ENCODE measurements at regions not wholly inside any gene's neighbourhood (a gene's known extent, or its start where the extent isn't known, plus 50 kb on each side); places are given as distances from the start of the nearest gene placed in this dataset.
A peak's percentile ranks its signal among the peaks of the same experiment; 100 is the strongest.

DNA sequence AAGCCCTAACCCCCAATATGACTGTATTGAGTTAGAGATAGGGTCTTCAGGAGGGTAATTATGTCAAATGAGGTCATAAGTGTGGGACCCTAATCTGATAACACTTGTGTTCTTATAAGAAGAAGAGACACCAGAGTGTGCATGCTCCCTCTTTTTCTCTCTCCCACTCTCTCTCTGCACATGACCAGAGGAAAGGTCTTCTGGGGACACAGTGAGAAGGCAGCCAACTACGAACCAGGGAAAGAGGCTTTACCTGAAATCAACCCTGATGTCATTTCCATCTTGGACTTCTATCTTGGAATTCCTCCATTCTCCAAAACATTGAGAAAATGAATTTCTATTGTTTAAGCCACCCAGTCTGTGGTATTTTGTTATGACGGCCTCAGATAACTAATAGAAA, 97.2 kb upstream of the MAD2L1 start:
- no peak for DNase-seq

DNA sequence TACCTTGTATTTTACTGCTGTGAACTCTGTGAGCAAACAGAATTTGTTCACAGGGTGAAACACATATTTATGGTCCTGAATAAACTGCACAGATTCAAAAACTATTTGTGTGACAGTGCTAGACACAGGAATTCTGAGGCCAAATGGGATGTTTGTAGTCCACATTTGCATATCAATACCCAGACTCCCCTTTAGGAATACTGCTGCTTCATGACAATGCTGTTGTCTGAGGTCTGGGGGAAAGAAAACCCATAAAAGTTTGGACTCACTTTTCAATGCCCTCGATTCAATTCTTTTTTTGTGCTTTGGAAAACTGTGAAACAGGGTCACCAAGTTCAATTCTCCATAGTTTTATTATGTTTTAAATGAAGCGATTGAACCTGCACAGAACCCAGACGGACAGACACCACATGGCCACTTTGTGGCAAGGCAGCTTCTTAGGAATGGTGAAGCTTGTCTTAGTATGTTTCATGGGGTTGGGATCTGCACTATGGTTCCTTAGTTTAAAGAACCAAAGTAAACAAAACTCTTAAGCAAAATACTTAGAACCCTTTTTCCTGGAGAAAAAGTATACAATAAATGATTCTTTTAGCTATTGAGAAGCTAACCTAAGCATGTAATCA, 92.3 kb upstream of the MAD2L1 start:
- DNase-seq = no peak

DNA sequence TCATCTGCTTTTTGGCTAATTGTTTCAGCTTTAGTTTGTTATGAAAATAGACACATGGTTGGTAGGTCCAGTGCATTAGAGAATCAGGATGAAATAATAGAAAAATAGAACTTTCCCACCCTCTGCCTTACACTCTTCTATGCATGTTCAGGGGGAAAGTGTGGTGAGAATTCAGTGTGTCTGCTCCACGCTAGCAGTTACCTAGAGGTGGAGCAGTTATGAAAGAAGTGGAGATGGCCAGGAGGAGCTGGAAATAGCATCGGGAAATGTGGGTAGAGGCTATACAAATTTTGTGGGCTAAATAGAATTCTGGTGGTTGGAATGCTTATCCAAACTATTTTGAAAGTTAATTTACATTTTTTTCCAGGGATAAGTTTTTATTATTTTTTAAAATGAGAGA, 91.4 kb upstream of the MAD2L1 start:
- DNase-seq = no peak

DNA sequence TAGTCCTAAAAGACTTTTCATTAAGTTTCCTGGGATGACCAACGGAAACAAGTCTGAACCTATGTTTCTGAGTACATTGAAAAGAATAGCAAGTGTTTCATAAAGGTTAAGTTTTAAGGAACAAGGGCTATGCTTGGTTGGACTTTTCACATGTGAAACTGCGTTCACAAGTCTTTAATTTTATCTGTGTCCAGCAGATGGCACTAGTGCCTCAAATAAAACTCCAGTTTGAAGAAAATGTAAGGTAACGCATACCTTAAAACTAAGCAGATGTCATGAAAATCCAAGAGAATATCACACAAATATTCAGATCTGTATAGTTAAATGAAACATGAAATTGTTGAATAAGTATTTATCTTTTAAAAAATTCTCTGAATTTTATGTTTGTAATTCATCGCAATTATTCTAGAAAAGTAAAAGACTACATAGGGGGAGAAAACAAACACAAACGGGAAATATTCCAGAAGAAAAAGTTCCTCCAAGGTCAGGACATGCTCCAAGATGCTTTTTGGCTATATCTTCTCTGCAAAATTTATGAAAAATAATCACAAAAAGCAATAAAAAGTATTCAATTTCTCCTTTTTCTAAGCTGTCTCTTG, 89.6 kb upstream of the MAD2L1 start:
- peak; percentile 64 for DNase-seq

DNA sequence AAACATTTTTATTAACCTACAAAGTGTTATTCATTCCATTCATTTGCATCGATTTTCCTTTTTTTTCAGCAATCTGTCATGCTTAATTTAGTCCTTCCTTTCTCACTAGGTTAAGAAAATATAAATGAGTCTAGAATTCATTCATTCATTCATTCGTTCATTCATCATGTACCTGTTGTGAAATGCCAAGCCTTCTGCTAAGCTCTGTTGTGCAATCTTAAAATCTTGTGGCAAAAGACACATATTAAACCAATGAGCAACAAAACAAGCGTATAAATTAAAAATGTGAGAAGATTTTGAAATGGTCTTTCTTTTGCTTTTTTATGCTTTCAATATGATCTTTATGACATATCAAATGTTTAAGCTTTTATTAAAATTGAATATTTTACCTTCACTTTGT, 88.6 kb upstream of the MAD2L1 start:
- DNase-seq = no peak

DNA sequence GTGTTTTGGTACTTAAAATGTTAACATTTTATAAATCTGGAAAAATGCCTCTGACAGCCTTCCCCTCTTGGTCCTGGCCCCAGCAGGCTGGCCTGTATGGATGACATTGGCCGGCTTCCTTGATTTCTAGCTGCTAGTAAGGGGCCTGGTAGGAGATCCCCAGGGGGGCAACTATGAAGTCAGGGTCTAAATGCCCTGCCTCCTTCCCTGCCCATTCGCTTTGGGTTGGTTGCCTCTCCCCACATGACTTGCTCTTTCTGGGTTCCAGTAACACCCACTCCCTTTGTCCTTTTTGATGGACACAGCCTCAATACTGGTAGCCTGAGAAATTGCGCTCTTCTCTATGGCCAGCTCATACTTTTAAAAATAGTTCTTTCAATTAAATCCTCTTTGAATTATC, 78.0 kb upstream of the MAD2L1 start:
- DNase-seq = no peak

DNA sequence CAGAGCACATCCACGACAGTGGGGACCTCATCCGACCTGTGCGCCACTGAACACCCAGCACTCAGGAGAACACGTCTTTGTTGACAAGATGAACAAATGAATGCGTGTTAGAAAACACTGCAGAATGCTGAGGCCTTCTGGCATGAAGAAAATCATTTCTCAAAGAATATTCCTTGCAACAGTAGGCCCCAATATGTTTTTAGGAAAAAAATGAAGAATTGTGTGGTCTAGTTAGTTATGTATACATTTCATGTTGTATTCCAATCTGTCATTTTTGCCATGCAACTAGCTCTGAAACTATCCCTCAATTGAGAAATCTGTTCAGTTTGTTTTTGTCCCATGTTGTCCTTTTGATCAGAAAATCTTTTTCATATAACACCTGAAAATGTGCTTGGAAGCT, 77.4 kb upstream of the MAD2L1 start:
- no peak for DNase-seq

DNA sequence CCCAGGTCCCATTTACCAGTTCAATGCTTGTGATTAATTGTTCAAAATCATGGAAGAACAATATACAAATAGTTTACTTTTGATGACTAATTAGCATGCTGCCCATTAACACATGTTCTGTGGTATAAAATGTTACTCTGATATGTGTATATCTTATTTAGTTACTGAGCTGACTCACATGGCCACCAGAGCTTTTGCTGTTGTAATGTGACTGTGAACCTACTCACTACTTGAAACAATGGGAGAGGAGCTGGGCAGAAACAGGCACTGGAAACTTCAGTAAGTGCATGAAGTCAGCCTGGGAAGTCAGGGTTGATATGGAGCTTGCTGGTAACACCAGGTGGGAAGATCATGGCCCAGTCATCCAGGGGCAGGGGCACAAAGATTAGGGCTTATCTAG, 72.7 kb upstream of the MAD2L1 start:
- no peak for DNase-seq

DNA sequence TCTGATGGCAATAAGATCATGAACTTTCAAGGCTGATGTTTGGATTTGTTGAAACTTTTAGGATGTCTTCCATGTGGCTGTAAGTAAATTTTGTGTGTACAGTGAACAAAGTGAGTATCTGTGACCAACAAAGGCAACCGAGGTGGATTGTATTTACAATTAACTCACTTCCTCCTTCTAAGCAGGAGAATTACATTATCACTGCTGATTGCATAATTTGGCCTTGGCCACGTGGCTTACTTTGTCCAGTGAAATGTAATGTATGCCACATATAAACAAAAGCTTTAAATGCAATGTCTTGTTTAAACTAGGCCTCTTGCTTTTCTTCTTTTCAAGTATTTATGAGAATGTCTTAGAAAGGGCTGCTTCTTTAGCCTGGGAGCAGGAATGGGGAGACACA, 66.3 kb upstream of the MAD2L1 start:
- no peak for DNase-seq

DNA sequence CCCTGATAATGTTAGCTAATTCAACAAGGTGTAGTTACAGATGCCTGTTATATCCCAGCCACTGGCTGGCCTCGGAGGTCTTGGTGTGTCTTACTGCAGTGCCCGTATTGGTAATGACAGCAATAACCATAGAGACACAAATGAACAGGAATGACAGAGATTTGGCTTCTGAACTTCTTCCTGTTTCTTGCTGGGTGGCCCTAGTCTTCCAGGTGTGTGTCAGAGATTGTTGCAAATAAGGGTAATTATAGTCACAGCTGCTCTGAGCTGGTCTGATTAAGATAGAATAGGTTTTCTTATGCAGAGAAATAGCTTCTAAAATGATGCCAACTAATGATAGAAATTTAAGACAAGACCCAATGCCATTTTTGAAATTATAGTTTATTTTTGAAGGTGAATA, 64.1 kb upstream of the MAD2L1 start:
- DNase-seq = no peak

Data from NCI-H1436 (cell line).